GM12874 (cell line): ENCODE measurements at regions not wholly inside any gene's neighbourhood (a gene's known extent, or its start where the extent isn't known, plus 50 kb on each side); places are given as distances from the start of the nearest gene placed in this dataset.

Experiments used
- TF ChIP-seq, protein P1 (sequence below): IDR thresholded peaks from 2 replicates; pipeline ENCODE4 v1.5.1; 2011; ENCODE audit warnings: low read depth, mild to moderate bottlenecking, control low read depth, low read length, moderate library complexity; ENCODE audit not compliant: insufficient read depth

DNA sequence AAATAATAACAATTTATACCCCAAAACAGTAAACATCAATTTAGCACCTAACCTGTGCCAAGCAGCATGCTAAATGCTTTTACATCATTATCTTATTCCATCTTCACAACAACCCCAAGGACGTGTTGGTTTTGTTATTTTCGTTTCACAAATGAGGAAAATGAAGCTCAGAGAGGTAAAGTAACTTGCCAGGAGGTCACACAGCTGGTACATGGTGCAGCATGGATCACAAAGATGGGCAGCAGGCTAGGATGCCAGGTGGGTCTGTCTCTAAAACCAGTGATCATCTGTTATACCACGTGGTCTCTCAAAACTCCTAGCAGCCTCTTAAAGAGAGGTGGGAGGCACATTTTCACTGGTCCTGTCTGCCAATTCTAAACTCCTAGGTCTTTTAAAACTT lies 323.6 kb upstream of the F9 start:
- TF ChIP-seq, protein P1, sequence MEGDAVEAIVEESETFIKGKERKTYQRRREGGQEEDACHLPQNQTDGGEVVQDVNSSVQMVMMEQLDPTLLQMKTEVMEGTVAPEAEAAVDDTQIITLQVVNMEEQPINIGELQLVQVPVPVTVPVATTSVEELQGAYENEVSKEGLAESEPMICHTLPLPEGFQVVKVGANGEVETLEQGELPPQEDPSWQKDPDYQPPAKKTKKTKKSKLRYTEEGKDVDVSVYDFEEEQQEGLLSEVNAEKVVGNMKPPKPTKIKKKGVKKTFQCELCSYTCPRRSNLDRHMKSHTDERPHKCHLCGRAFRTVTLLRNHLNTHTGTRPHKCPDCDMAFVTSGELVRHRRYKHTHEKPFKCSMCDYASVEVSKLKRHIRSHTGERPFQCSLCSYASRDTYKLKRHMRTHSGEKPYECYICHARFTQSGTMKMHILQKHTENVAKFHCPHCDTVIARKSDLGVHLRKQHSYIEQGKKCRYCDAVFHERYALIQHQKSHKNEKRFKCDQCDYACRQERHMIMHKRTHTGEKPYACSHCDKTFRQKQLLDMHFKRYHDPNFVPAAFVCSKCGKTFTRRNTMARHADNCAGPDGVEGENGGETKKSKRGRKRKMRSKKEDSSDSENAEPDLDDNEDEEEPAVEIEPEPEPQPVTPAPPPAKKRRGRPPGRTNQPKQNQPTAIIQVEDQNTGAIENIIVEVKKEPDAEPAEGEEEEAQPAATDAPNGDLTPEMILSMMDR, result no peak

DNA sequence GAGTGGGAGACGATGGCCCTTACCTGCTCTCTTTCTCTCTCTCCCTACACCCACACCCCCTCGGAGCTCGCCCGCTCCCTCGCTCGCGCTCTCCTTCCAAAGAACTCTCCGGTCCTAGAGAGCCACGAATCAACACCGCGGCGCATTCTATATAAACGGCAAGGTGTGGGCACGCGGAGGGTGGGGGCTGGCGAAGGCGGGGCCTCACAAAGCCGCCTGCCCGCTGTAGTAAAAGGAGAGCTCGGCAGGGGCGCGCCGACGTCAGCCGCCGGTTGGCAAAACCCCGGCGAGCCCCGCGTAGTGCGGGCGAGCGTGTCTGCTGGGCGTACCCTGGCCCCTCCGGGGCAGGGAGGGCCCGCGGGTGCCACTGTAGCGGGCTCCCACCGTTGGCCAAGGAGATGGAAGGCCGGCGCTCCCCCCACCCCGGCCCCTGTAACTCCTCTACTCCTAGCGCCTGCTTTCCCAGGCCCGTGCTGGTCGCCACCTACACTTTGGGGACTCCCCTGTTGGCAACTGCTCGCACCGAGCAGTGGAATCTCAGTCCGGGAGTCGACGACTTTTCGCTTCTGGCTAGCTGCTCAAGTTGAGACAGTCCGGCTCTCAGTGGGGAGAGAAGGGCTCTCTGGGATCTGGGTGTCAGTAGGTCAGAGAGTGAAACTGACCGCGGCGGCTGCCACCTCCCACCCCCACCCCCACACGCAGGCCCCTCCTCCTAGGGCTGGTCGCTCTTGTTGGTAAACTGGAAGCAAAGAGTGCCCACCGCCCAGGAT lies 325.5 kb upstream of the F9 start:
- TF ChIP-seq, protein P1, result no peak

DNA sequence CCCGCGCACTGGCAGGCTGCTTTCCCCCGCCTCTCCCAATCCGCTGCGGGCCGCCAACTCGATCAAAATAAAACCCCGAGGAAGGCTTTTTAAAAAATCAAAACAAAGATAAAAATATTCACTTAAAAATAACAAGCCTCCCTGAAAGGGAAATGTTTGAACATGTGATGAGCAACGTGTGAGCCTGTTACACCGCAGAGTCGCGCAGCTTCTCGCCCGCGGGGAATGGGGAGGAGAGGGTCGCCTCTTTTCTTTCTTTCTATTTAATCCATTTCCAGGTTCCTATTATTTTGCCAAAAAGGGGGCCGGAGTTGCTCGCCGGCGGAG lies 326.0 kb upstream of the F9 start:
- TF ChIP-seq, protein P1, result no peak

DNA sequence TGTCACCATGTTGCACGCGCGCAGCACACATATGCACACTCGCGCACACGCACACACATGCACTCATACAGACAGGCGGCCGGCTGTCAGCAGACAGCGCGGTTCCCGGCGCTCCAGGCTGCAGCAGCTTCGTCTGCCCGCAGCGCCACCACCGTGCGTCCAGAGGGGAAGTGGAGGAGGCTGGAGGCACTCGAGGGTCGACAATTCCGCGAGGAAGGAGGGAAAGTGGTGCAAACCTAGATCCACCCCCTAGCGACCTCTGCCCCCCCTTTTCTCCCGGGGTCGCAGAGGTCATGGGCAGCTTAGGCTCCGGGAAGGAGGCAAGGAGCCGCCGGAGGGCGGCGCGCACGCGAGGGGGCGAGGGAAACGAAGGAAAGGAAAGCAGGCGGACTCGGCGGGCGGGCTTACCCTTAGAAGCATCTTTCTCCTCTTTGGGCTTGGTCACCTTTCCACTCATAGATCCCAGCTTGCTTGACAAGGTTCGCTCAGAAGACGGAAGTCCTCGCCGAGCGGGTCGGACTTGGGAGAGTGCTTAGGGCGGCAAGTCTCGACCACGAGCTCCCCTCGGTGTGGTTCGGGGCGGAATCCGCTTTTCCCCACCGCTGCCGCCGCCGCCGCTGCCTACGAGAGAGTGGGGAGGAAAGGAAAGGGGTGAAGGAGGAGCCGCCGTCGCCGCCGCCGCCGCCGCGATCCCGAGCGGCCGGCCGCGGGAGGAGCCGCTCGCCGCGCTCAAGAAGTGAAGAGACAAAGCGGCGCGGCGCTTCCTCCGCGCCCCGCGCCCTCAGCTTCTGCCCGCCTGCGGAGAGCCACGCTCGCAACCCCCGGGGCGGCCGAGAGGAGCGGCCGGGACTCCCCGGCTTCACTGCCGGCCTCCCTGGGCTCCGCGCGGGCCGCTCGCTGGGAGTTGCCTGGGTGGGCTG lies 326.6 kb upstream of the F9 start:
- TF ChIP-seq, protein P1, result no peak

DNA sequence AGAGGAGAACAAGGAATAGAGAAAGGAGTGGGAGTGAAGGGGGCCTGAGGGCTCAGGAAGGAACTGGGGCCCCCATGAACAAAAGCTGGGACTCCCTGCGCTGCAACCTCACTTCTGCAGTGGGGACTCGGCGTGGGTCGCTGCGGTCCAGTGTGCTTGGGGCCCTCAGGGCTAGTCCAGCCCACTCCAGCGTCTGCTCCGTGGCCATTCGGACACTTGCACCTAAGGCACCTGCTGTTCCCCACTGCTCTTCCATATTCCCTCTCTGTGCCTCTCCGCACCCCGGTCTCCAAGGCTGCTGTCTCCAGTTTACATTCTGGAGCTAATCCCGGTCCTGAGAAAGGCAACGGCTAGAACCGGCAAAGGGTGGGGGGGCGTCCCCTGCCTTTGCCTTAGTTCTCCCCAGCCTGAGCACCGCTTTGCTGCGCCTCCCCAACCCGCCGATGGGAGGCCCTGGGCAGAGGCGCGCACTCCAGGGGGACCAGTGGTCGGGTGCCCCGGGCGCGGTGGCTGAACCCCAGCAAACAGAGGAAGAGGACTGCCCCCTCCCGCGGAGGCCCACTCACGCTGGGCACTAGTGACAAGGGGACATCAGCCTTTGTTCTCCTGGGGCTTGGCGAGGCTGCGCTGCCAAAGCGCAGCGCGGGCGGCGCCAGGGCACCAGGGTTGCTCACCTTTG lies 327.7 kb upstream of the F9 start:
- TF ChIP-seq, protein P1, result no peak

DNA sequence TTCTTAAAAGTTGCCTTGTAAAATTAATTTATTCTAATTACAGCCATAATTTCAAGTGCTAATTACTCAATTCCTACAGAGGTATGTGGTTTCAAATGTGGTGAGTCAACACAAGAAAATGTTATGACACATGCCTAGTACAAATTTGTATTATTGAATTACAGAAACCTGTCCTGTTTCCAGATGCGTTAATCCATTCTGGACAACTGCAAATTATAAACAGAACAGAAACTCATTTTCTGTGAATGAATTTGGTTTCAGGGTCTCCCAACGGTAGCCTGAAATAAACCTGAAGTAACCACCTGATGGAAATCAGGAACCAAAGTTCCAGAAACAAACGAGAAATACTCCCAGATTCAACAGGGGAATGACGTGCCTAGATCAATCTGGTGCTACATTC lies 328.6 kb upstream of the F9 start:
- TF ChIP-seq, protein P1, result no peak

DNA sequence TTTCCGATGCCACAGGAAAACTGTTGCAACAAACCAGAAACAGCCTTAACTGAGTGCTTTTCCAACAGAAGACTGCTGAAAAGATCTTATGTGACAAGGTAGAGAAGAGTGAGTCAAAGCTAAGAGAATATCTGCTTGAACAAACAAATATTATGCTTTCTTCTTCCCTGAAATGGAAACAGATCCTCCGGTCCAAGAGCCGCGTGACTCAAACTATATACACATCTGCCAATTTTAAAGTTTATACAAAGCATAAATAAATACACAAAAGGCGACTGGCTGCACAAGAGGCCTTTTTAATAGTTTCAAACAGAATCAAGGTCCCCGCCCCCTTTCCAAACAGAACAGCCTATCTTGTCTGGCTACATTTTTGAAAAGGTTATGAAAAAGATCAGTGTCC lies 329.7 kb upstream of the F9 start:
- TF ChIP-seq, protein P1, result no peak
